ENCODE measurements at regions not wholly inside any gene's neighbourhood (a gene's known extent, or its start where the extent isn't known, plus 50 kb on each side); places are given as distances from the start of the nearest gene placed in this dataset.
"Not testable (repeated sequence)": the region's sequence is repeated elsewhere in the genome, so short reads cannot be mapped to it uniquely, and the experiment has no call there.

- DNase-seq, result no peak
These were observed 113.2 kb upstream of the LHX1 start for GRCh38 chr17:36823850-36824677.

- DNase-seq, result no peak
These were observed 112.6 kb upstream of the LHX1 start for GRCh38 chr17:36824678-36825101.

DNA sequence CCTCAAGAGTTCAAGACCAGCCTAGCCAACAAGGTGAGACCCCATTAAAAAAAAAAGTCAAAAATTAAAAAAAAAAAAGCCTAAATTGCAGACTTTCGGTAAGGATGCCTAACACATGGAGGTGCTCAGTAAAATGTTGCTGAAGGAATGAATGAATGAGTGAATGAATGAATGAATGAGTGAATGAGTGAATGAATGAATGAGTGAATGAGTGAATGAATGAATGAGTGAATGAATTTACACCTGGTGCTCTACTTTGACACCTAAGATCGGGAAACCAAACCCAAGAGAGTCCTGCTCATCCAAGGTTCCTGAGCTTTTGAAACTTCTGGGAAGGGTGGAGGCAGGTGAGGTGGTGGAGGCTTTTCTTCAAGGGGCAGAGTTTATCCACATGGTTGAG is 112.2 kb upstream of the LHX1 start:
- no peak for DNase-seq

GRCh38 chr17:36825521-36825920 is 111.8 kb upstream of the LHX1 start:
- no peak for DNase-seq

DNA sequence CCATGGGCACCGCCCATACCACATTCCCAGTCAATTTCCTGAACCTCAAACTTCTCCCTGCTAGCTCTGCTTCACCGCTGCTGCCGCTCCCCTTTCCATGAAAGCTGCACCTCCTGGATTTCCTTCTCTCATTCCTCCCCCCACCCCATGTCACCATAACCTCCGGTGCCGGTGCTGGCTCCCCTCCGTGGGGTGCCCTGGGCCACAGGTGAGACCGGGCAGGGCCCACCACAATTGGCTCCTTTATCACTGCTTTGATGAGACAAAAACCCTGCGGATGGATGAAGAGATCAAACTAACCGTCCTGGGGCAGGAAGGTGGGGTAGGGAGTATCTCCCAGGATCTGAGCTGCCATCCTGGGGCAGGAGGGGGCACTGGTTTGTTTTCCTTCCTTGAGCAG is 111.3 kb upstream of the LHX1 start:
- no peak for DNase-seq

GRCh38 chr17:36827081-36827480 is 110.2 kb upstream of the LHX1 start:
- no peak for DNase-seq

- no peak for DNase-seq
These were observed 107.6 kb upstream of the LHX1 start for GRCh38 chr17:36829676-36830075.

DNA sequence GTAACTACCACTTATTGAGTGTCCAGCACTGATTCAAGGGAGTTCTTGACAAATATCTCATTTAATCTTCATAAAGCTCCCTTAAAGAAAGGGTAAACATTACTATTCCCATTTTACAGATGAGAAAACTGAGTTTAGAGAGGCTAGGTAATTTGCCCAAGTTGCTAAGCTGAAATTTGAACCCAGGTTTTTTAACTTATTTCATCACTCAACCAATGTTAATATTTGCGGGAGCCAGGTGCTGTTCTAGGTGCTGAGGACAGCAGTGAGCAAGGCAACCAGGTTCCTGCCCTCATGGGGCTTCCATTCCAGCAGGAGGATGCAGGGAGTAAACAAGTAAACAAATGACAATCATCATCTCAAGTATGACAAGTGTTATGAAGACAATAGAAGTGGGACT is 104.0 kb upstream of the LHX1 start:
- no peak for DNase-seq

DNA sequence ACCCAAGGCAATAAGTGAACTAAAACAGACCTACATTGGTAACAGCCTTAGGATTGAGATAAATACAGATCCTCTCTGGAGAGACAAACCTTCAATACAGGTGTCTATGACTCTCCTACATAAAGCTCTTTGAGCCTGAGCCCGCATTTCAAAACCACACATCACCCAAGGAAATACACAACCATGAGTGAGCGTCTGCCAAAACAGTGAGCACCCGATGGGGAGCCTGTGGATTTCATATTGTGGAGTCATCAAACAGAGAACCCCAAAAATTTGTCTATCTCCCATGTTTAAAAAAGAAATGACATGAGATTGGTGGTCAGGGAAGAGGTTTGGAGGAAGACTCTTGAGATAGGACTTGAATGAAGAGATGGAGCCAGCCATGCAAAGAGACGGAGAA is 102.2 kb upstream of the LHX1 start:
- DNase-seq, result no peak

- no peak for DNase-seq
These were observed 99.9 kb upstream of the LHX1 start for GRCh38 chr17:36837195-36837938.

GRCh38 chr17:36837939-36838272 is 99.4 kb upstream of the LHX1 start:
- DNase-seq, result no peak

GRCh38 chr17:36839256-36839655 is 98.0 kb upstream of the LHX1 start:
- DNase-seq, result no peak

DNA sequence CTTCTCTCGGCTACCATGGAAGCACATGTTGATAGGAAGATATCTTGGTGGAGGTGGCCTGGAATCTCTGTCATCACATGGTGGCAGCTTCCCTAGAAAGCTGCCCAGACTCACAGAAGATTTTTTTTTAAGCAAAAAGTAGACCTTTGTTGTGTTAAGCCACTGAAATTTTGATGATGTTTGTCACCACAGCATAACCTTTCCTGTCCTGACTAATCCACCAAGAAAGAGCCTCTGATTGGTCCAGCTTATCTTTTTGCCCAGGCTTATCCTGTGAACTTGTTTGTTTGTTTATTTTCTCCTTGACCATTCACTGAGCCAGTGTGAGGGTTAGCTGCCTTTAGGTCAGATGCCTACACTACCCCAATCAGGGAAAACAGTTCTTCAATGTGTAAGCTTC is 96.5 kb upstream of the LHX1 start:
- DNase-seq, result no peak

GRCh38 chr17:36842231-36842819 is 95.0 kb upstream of the LHX1 start:
- no peak for DNase-seq

- no peak for DNase-seq
These were observed 94.2 kb upstream of the LHX1 start for GRCh38 chr17:36842963-36843558.

GRCh38 chr17:36844013-36844412 is 93.3 kb upstream of the LHX1 start:
- no peak for DNase-seq

- DNase-seq, result no peak
These were observed 92.7 kb upstream of the LHX1 start for GRCh38 chr17:36844601-36845000.

DNA sequence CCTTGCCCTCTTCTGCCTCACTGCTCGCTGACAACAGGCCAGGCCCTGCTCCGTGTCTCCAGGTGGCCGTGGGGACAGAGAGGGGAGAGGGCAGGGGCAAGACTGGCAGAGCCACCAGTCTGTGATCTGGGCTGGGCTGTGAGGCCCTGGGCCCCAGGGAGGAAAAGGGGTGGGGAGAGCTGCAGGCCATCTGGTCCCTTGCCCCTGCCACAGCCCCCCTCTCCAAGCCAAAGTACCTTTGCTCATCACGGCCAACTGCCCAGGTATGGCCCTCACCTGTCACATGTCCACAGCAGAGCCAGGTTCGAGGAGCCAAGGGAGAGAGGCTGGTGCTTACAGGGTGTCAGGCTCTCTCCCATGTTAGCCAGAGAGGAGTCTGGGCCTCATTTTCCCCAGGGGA is 91.4 kb upstream of the LHX1 start:
- DNase-seq, result no peak

DNA sequence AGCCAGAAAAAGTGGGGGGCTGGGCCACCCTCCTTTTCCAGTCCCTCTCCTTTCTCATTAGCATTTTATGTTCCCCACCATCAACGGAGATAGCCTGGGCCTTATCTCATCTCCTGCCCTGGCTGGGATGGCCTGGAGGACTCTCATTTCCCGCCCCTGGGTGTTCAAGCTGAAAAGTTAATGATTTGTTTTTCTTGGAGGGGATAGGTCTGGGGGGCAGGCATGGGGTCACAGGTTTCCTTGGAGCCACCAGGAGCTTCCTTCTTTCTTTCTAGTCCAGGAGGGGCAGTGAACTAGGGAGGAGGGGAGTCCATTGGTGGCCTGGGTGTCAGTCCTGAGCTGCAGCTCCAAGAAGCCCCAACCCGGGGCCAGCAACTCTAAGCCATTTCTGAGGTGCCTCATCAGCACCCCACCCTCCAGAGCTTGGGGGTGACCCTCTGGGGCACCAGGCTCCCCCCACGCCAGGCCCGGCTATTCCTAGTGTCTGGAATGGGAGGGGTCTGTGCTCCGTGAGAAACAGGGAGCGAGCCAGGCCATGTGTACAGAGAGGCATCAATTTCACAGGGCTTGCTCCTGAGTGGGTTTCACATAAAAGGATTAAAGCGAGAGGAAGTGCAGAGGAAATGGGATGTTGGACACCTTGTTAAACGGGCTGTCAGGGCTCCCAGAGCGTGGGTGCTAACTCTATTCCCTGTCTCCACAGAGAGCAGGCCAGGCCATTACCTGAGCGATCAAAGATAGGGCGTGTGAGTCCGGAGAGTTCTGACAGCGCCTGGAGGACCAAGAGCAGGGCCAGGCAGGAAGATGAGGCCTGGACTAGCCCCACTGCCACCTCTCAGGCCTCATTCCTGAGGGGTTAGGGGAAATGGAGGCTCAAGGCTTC is 90.6 kb upstream of the LHX1 start:
- no peak for DNase-seq

DNA sequence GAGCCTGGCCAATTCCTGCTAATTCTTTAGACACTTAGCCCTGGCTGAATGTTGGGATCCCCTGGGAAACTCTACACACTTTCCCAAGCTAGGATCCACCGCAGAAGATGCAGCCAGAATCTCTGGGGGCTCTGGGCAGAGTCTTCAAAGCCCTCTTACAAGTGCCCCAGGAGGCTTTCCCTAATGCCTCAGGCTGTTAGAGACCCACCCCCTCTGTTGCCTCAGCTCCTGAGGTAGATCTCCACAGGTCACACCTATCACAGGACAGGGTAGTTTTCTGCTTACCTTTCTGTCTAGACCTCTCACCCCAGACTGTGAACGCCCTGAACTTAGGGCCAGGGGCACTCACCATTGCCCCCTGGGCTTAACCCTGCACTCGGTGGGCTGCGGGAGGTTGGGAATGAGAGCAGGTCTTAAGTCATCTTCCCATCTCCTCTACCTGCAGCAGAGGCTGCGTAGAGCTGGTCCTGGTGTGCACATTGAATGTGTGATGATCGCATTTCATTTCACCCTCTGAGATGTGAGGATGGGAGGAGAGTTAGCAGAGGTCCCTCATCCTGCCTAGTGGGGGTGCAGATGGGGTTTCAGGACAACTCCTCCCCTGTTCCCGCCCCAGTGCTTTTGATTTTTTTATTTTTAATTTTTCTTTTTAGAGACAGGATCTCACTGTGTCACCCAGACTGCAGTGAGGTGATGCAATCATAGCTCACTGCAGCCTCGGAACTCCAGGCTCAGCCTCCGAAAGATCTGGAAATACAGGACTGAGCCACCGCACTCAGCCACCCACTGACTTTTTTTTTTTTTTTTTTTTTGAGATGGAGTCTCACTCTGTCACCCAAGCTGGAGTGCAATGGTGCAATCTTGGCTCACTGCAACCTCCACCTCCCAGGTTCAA is 89.0 kb upstream of the LHX1 start:
- no peak for DNase-seq

GRCh38 chr17:36849020-36849419 is 88.3 kb upstream of the LHX1 start:
- DNase-seq, result not testable (repeated sequence)

All from stimulated activated CD4-positive, alpha-beta T cell treated with anti-CD3 and anti-CD28 coated beads, Interleukin-15, amount 100 ng/mL, for 24 hours (primary cell).